Mesenchymal stem cell (in vitro differentiated cells and primary cell): ENCODE measurements at regions not wholly inside any gene's neighbourhood (a gene's known extent, or its start where the extent isn't known, plus 50 kb on each side); places are given as distances from the start of the nearest gene placed in this dataset.

ENCODE experiments used
- DNase-seq: peaks from one replicate; pipeline ENCODE4 v3.0.0-alpha.2; 2013
- H2AFZ ChIP-seq: one replicate; pipeline ENCODE4 v1.6.1; 2013; ENCODE audit warnings: low read depth, mild to moderate bottlenecking, control low read depth, inconsistent platforms, low read length, moderate library complexity
- H2AK5ac ChIP-seq: 2 replicates; pipeline ENCODE4 v1.6.1; 2013; ENCODE audit warnings: low read length, moderate library complexity, mild to moderate bottlenecking, inconsistent platforms; ENCODE audit not compliant: severe bottlenecking
- H2BK120ac ChIP-seq: one replicate; pipeline ENCODE4 v1.6.1; 2013; ENCODE audit warnings: low read depth, mild to moderate bottlenecking, inconsistent platforms, low read length, moderate library complexity
- H2BK12ac ChIP-seq, 2 experiments: one replicate each; pipeline ENCODE4 v1.6.1; 2013; ENCODE audit warnings: inconsistent platforms in 2 of 2, low read length in 2 of 2, mild to moderate bottlenecking in 2 of 2, moderate library complexity in 2 of 2, control low read depth in 1 of 2
- H2BK15ac ChIP-seq: one replicate; pipeline ENCODE4 v1.6.1; 2013; ENCODE audit warnings: mild to moderate bottlenecking, low read depth, inconsistent platforms; ENCODE audit not compliant: poor library complexity, severe bottlenecking
- H2BK5ac ChIP-seq: 2 replicates; pipeline ENCODE4 v1.6.1; 2013; ENCODE audit warnings: low read depth, mild to moderate bottlenecking, low read length, control low read depth, inconsistent platforms; ENCODE audit not compliant: poor library complexity, severe bottlenecking
- H3K14ac ChIP-seq, 2 experiments: one replicate each; pipeline ENCODE4 v1.6.1; 2013; ENCODE audit warnings: inconsistent platforms in 2 of 2, low read length in 2 of 2, control low read depth in 1 of 2, mild to moderate bottlenecking in 1 of 2, moderate library complexity in 1 of 2
- H3K18ac ChIP-seq, 2 experiments: one replicate each; pipeline ENCODE4 v1.6.1; 2013; ENCODE audit warnings: inconsistent platforms in 2 of 2, low read length in 2 of 2, control low read depth in 1 of 2, low read depth in 1 of 2, mild to moderate bottlenecking in 1 of 2
- H3K23ac ChIP-seq, 2 experiments: one replicate each; pipeline ENCODE4 v1.6.1; 2013; ENCODE audit warnings: inconsistent platforms in 2 of 2, low read length in 2 of 2, mild to moderate bottlenecking in 2 of 2, moderate library complexity in 2 of 2, control low read depth in 1 of 2
- H3K27ac ChIP-seq: 2 replicates; pipeline ENCODE4 v1.5.1; 2013; ENCODE audit warnings: mild to moderate bottlenecking, moderate library complexity, low read length, control low read depth, inconsistent platforms; ENCODE audit not compliant: poor library complexity, severe bottlenecking
- H3K27me3 ChIP-seq, 2 experiments: 2 replicates each; pipeline versions ENCODE4 v1.6.1 to v1.7.0; 2013; ENCODE audit warnings: low read length in 2 of 2, mild to moderate bottlenecking in 2 of 2, moderate library complexity in 2 of 2, control low read depth in 1 of 2, inconsistent platforms in 1 of 2; ENCODE audit not compliant: control insufficient read depth in 1 of 2, insufficient read depth in 1 of 2
- H3K36me3 ChIP-seq, 2 experiments: 2 replicates each; pipeline versions ENCODE4 v1.6.1 to v1.7.0; 2013; ENCODE audit warnings: low read length in 2 of 2, control low read depth in 1 of 2, inconsistent platforms in 1 of 2, low read depth in 1 of 2, mild to moderate bottlenecking in 1 of 2; ENCODE audit not compliant: insufficient read depth in 2 of 2, control insufficient read depth in 1 of 2
- H3K4ac ChIP-seq, 2 experiments: one replicate each; pipeline ENCODE4 v1.6.1; 2013; ENCODE audit warnings: inconsistent platforms in 2 of 2, low read length in 2 of 2, mild to moderate bottlenecking in 2 of 2, moderate library complexity in 2 of 2, control low read depth in 1 of 2, low read depth in 1 of 2
- H3K4me1 ChIP-seq: 2 replicates; pipeline ENCODE4 v1.6.1; 2013; ENCODE audit warnings: low read depth, low read length, control low read depth; ENCODE audit not compliant: control insufficient read depth, insufficient read depth
- H3K4me2 ChIP-seq: 2 replicates; pipeline ENCODE4 v1.6.1; 2013; ENCODE audit warnings: low read length, mild to moderate bottlenecking, inconsistent platforms; ENCODE audit not compliant: poor library complexity, severe bottlenecking
- H3K4me3 ChIP-seq, 2 experiments: 2 replicates each; pipeline versions ENCODE4 v1.5.1 to v1.7.0; 2013; ENCODE audit warnings: low read length in 2 of 2, mild to moderate bottlenecking in 2 of 2, control low read depth in 1 of 2, low read depth in 1 of 2; ENCODE audit not compliant: insufficient read depth in 1 of 2
- H3K79me1 ChIP-seq: replicated peaks from 2 replicates; pipeline ENCODE4 v1.6.1; 2013; ENCODE audit warnings: mild to moderate bottlenecking, control low read depth, low read length, inconsistent platforms; ENCODE audit not compliant: poor library complexity, severe bottlenecking
- H3K9ac ChIP-seq: 2 replicates; pipeline ENCODE4 v1.7.0; 2013; ENCODE audit warnings: mild to moderate bottlenecking, low read length, moderate library complexity
- H3K9me3 ChIP-seq: 2 replicates; pipeline ENCODE4 v1.7.0; 2013; ENCODE audit warnings: mild to moderate bottlenecking, low read length; ENCODE audit not compliant: control insufficient read depth
- H4K8ac ChIP-seq: one replicate; pipeline ENCODE4 v1.6.1; 2013; ENCODE audit warnings: inconsistent platforms, mild to moderate bottlenecking, low read length, moderate library complexity
- H4K91ac ChIP-seq: one replicate; pipeline ENCODE4 v1.6.1; 2013; ENCODE audit warnings: mild to moderate bottlenecking, low read length, inconsistent platforms
- WGBS: methylation state at CpG from one replicate; pipeline ENCODE4 v1.1.7; 2013; ENCODE audit warnings: mixed read lengths; 5-methylcytosine and 5-hydroxymethylcytosine counted together

DNA sequence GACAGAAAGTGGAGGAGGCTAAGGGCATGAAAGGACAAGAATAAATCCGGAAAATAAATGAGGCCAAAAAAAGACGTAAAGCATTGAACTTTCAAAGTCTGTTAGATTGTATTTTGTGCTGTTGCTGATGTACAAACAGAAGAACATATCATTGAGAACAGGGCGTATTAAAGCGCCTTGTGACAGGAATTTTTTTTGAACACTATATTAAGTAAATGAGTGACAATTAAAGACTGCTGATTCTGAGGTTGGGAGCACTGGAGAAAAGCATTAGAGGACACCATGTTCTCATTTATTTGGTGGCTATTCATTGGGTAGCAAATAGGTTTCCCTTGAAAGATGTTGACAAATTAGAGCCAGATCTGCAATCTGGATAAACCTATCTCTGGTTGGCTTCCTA lies 137.3 kb upstream of the SGCD start:
- Histone ChIP-seq H3K36me3 (no peaks in the 10 kb centered on the region), H3K9me3 (no peaks in the 10 kb centered on the region), H3K4me3 (no peak overlapping the region), H3K14ac (no peak overlapping the region), H2BK5ac (no peak overlapping the region), H3K18ac (no peak overlapping the region), H3K9ac (no peak overlapping the region), H2AK5ac (no peak overlapping the region), H2BK120ac (no peak overlapping the region), H3K27me3 (no peaks in the 10 kb centered on the region), H3K4ac (no peak overlapping the region), H3K4me1 (peaks cover 2% of the 10 kb centered on the region), H3K27ac (no peak overlapping the region), H4K91ac (no peak overlapping the region), H4K8ac (no peak overlapping the region), H2AFZ (no peak overlapping the region), H3K23ac (no peak overlapping the region), H2BK15ac (no peak overlapping the region), H3K79me1 (no peaks in the 10 kb centered on the region), H3K4me2 (no peak overlapping the region), H2BK12ac (no peak overlapping the region)
- DNase-seq, result no peak
- WGBS, result 98% methylated on average over 4 of the region's 4 CpGs

DNA sequence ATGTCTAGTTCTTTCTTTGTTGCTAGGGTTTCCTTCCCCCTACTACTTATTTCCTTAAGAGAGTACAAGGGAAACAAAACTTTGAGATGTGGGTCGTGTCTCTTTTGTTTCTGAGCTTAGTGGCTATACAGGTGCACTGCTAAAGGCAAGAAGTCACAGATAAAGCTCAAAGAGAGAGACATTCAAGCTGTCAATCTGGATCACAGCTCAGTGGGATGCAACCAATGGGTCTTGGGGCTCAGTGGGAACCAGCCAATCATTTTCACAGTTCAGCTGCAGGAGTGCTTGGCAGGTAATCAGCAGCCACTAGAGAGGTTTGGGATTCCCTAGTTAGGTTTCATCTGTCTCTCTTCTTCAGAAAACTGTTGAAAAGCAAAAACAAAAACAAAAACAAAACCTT lies 135.4 kb upstream of the SGCD start:
- 47% methylated on average over 1 of the region's 1 CpG for WGBS
- Histone ChIP-seq H3K23ac (no peak overlapping the region), H2AFZ (no peak overlapping the region), H3K9me3 (no peaks in the 10 kb centered on the region), H2BK12ac (no peak overlapping the region), H3K79me1 (no peaks in the 10 kb centered on the region), H3K4ac (no peak overlapping the region), H3K36me3 (no peaks in the 10 kb centered on the region), H2BK120ac (no peak overlapping the region), H3K14ac (no peak overlapping the region), H2BK15ac (no peak overlapping the region), H4K8ac (no peak overlapping the region), H3K27ac (no peak overlapping the region), H3K27me3 (no peaks in the 10 kb centered on the region), H2BK5ac (no peak overlapping the region), H4K91ac (no peak overlapping the region), H3K4me3 (no peak overlapping the region), H3K4me2 (no peak overlapping the region), H3K18ac (no peak overlapping the region), H2AK5ac (no peak overlapping the region), H3K4me1 (peaks cover 2% of the 10 kb centered on the region), H3K9ac (no peak overlapping the region)
- DNase-seq, result no peak

- Histone ChIP-seq H4K91ac (no peak overlapping the region), H3K23ac (no peak overlapping the region), H3K4ac (no peak overlapping the region), H3K27ac (no peak overlapping the region), H3K14ac (no peak overlapping the region), H3K4me2 (no peak overlapping the region), H2BK15ac (no peak overlapping the region), H4K8ac (no peak overlapping the region), H3K4me1 (no peaks in the 10 kb centered on the region), H2AK5ac (no peak overlapping the region), H2BK12ac (no peak overlapping the region), H3K79me1 (no peaks in the 10 kb centered on the region), H2AFZ (no peak overlapping the region), H3K18ac (no peak overlapping the region), H3K4me3 (no peak overlapping the region), H3K9me3 (no peaks in the 10 kb centered on the region), H3K9ac (no peak overlapping the region), H2BK120ac (no peak overlapping the region), H3K27me3 (no peaks in the 10 kb centered on the region), H2BK5ac (no peak overlapping the region), H3K36me3 (no peaks in the 10 kb centered on the region)
- 81% methylated on average over 2 of the region's 3 CpGs for WGBS
- no peak for DNase-seq
These were observed 129.8 kb upstream of the SGCD start for GRCh38 chr5:156197042-156197635.

DNA sequence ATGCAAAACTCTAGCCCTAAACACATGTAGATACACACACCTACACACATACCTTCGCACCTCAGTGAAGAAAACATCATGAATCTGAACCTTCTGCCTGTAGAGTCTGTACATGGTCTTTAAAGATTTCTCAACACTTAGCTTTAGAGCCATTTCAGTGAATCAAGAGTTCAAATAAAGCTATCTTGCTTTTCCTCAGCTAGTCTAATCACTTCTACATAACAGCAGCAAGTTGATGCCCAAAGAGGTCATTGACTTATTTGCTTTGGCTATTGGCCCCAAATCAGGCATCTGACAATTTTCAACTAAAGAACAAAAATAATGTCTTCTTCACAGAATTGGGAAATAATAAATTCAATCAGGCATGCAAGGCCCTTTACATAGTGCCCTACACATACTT lies 127.9 kb upstream of the SGCD start:
- H3K18ac ChIP-seq, result no peak overlapping the region
- H2AFZ ChIP-seq, result no peak overlapping the region
- no peak overlapping the region for H3K4ac ChIP-seq
- H3K4me1 ChIP-seq, result no peaks in the 10 kb centered on the region
- no peak overlapping the region for H2BK15ac ChIP-seq
- no peak overlapping the region for H4K8ac ChIP-seq
- H2AK5ac ChIP-seq, result no peak overlapping the region
- no peak overlapping the region for H3K14ac ChIP-seq
- no peak overlapping the region for H3K9ac ChIP-seq
- H2BK12ac ChIP-seq, result no peak overlapping the region
- no peak overlapping the region for H3K27ac ChIP-seq
- H2BK5ac ChIP-seq, result no peak overlapping the region
- no peak overlapping the region for H3K4me2 ChIP-seq
- no peak overlapping the region for H2BK120ac ChIP-seq
- 48% methylated on average over 1 of the region's 1 CpG for WGBS
- H3K23ac ChIP-seq, result no peak overlapping the region
- no peaks in the 10 kb centered on the region for H3K27me3 ChIP-seq
- no peaks in the 10 kb centered on the region for H3K79me1 ChIP-seq
- no peaks in the 10 kb centered on the region for H3K36me3 ChIP-seq
- no peak overlapping the region for H4K91ac ChIP-seq
- H3K9me3 ChIP-seq, result no peaks in the 10 kb centered on the region
- no peak for DNase-seq
- H3K4me3 ChIP-seq, result no peak overlapping the region
